ENCODE measurements at regions not wholly inside any gene's neighbourhood (a gene's known extent, or its start where the extent isn't known, plus 50 kb on each side); places are given as distances from the start of the nearest gene placed in this dataset.

DNA sequence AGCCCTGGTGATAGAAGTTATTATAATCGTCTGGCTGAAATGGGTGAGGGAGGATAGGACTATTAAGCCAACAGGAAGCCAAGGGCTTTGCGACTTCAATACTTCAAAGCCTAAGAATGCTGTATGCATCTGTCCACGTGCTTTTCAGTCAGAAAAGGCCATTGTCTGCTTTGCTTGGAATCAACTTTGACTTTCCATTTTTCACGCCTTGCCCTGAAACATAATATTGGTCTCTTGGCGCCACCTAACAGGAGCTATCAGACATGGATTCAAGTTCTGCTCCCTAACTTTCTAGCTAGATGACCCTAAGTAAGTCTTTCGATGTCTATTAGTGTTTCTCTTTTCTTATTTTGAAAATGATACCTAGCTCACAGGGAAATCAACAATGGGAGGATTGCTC is 572.6 kb downstream of the TLR4 start:
- Histone ChIP-seq H3K4me1 (no peaks in the 10 kb centered on the region), H3K4me3 (no peak overlapping the region), H3K27me3 (no peaks in the 10 kb centered on the region), H3K9me3 (no peaks in the 10 kb centered on the region), H3K27ac (no peak overlapping the region), H3K36me3 (no peaks in the 10 kb centered on the region)
- no peak for DNase-seq
- TF ChIP-seq, protein P1, sequence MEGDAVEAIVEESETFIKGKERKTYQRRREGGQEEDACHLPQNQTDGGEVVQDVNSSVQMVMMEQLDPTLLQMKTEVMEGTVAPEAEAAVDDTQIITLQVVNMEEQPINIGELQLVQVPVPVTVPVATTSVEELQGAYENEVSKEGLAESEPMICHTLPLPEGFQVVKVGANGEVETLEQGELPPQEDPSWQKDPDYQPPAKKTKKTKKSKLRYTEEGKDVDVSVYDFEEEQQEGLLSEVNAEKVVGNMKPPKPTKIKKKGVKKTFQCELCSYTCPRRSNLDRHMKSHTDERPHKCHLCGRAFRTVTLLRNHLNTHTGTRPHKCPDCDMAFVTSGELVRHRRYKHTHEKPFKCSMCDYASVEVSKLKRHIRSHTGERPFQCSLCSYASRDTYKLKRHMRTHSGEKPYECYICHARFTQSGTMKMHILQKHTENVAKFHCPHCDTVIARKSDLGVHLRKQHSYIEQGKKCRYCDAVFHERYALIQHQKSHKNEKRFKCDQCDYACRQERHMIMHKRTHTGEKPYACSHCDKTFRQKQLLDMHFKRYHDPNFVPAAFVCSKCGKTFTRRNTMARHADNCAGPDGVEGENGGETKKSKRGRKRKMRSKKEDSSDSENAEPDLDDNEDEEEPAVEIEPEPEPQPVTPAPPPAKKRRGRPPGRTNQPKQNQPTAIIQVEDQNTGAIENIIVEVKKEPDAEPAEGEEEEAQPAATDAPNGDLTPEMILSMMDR (IDR thresholded peaks at IDR 0.05), result no peak
- TF ChIP-seq EP300 (IDR thresholded peaks at IDR 0.05) (no peak), POLR2AphosphoS5 (IDR thresholded peaks at IDR 0.05) (no peak), POLR2A (IDR thresholded peaks at IDR 0.05) (no peak)
- intact Hi-C loops (cut with DNase I), result no loop called here
- WGBS, 2 donors, result 77 to 81% methylated on average over 6 of the region's 6 CpGs

DNA sequence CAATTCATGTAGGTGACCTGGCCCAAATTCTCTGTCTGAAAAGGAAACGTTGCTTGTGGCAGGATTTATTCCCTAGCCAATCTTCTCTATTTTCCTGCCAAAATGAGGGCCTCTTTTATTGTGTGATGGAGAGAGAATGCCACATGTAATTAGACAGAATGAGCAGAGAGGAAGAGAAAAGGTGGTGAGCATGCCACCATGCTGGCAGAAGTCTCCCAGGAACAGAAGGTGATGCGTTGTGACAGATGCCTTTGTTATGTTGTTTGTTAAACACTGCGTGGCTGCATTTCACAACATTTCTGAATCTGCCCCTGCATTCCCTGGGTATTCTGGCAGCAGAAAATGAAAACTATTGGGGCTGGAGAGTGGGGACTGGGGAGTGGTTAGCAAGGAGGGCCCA is 577.6 kb downstream of the TLR4 start:
- no peak overlapping the region for H3K4me3 ChIP-seq
- intact Hi-C loops (cut with DNase I), result no loop called here
- H3K9me3 ChIP-seq, result no peaks in the 10 kb centered on the region
- no peak for TF ChIP-seq EP300 (IDR thresholded peaks at IDR 0.05)
- TF ChIP-seq POLR2A (IDR thresholded peaks at IDR 0.05), result no peak
- TF ChIP-seq POLR2AphosphoS5 (IDR thresholded peaks at IDR 0.05), result no peak
- TF ChIP-seq, protein P1 (IDR thresholded peaks at IDR 0.05), result no peak
- no peak for DNase-seq
- no peaks in the 10 kb centered on the region for H3K36me3 ChIP-seq
- H3K4me1 ChIP-seq, result no peaks in the 10 kb centered on the region
- H3K27ac ChIP-seq, result no peak overlapping the region
- WGBS, 2 donors, result 53 to 61% methylated on average over 3 of the region's 3 CpGs
- H3K27me3 ChIP-seq, result no peaks in the 10 kb centered on the region

DNA sequence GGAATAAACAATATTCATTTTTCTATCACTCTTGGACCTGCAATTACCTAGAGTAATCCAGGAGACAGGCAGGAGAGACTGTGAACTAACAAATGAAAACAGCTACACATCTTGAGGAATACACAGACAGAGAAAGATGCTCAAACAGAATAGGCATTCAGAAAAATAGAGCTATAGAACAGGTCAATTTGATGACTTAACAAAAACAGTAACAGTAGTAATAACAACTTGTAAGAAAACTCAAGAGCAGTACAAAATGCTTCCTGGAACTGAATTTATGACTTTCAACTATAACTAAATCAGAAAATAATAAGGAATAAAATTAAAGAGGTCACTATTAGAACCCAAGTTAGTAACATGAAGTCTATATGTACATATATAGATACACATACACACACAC is 579.3 kb downstream of the TLR4 start:
- H3K4me3 ChIP-seq, result no peak overlapping the region
- DNase-seq, result no peak
- intact Hi-C loops (cut with DNase I), result no loop called here
- no peak for TF ChIP-seq EP300 (IDR thresholded peaks at IDR 0.05)
- no peak for TF ChIP-seq POLR2A (IDR thresholded peaks at IDR 0.05)
- TF ChIP-seq, protein P1 (IDR thresholded peaks at IDR 0.05), result no peak
- no peak for TF ChIP-seq POLR2AphosphoS5 (IDR thresholded peaks at IDR 0.05)
- no peaks in the 10 kb centered on the region for H3K4me1 ChIP-seq
- no peak overlapping the region for H3K27ac ChIP-seq
- H3K27me3 ChIP-seq, result no peaks in the 10 kb centered on the region
- no peaks in the 10 kb centered on the region for H3K9me3 ChIP-seq
- no peaks in the 10 kb centered on the region for H3K36me3 ChIP-seq

DNA sequence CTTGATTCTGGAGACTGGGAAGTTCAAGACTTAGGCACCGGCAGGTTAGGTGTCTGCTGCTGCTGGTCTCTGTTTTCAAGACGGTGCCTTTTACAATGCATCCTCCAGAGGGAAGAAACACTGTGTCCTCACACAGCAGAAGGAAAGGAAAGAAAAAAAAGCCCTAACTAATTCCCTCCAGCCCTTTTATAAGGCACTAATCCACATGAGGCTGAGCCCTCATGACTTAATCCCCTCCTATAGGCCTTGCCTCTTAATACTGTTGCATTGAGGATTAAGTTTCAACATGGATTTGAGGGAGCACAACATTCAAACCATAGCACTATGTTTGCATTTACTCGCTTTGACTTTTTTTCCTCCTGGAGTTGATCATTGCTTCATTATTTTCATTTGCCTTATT is 585.9 kb downstream of the TLR4 start:
- DNase-seq, result no peak
- no peak overlapping the region for H3K27ac ChIP-seq
- TF ChIP-seq, protein P1 (IDR thresholded peaks at IDR 0.05), result no peak
- TF ChIP-seq EP300 (IDR thresholded peaks at IDR 0.05) (no peak), POLR2A (IDR thresholded peaks at IDR 0.05) (no peak), POLR2AphosphoS5 (IDR thresholded peaks at IDR 0.05) (no peak)
- intact Hi-C loops (cut with DNase I), result no loop called here
- H3K4me3 ChIP-seq, result no peak overlapping the region
- H3K9me3 ChIP-seq, result no peaks in the 10 kb centered on the region
- H3K36me3 ChIP-seq, result no peaks in the 10 kb centered on the region
- no peaks in the 10 kb centered on the region for H3K27me3 ChIP-seq
- 59 to 74% methylated on average over 3 of the region's 3 CpGs for WGBS, 2 donors
- H3K4me1 ChIP-seq, result no peaks in the 10 kb centered on the region

- WGBS, 2 donors, result 43 to 44% methylated on average over 4 of the region's 4 CpGs
- H3K4me1 ChIP-seq, result no peaks in the 10 kb centered on the region
- TF ChIP-seq, protein P1 (IDR thresholded peaks at IDR 0.05), result no peak
- TF ChIP-seq EP300 (IDR thresholded peaks at IDR 0.05) (no peak), POLR2AphosphoS5 (IDR thresholded peaks at IDR 0.05) (no peak), POLR2A (IDR thresholded peaks at IDR 0.05) (no peak)
- DNase-seq, result no peak
- no peaks in the 10 kb centered on the region for H3K27me3 ChIP-seq
- no peaks in the 10 kb centered on the region for H3K36me3 ChIP-seq
- H3K27ac ChIP-seq, result no peak overlapping the region
- H3K4me3 ChIP-seq, result no peak overlapping the region
- intact Hi-C loops (cut with DNase I), result no loop called here
- H3K9me3 ChIP-seq, result no peaks in the 10 kb centered on the region
These were observed 591.2 kb downstream of the TLR4 start for GRCh38 chr9:118295413-118295812.
